Neural progenitor cell (in vitro differentiated cells): ENCODE measurements at regions not wholly inside any gene's neighbourhood (a gene's known extent, or its start where the extent isn't known, plus 50 kb on each side); places are given as distances from the start of the nearest gene placed in this dataset.

ENCODE experiments used
- EZH2 ChIP-seq: fragments of 200-600 bp; sonication (generic); IDR thresholded peaks from 2 replicates; pipeline ENCODE4 v1.6.1; 2017; ENCODE audit warnings: antibody characterized with exemption, mild to moderate bottlenecking, moderate library complexity
- EZH2phosphoT487 ChIP-seq: fragments of 200-600 bp; sonication (generic); IDR thresholded peaks from 2 replicates; pipeline ENCODE4 v1.6.1; 2017; ENCODE audit warnings: antibody characterized with exemption
- TF ChIP-seq, protein P1 (sequence below): fragments of 200-600 bp; sonication (generic); IDR thresholded peaks from 2 replicates; pipeline ENCODE4 v1.5.1; 2017; ENCODE audit warnings: antibody characterized with exemption, mild to moderate bottlenecking

DNA sequence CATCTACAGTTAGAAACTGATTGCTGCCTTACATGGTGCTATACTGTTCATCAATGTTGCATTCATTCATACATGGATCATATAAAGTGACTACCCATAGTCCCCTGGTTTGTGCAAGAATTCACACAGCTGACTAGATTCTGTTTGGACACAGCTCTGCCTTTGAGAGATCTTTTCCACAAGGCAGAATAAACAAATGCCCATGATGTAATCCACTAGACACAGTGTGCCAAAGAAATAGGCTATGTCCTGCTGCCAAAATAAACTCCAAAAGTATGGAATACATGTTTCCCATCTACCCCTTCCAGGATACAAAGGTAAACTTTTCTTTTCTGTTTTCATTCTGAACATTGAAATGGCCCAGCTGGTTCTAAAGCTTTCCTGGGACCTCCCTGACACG is 269.4 kb upstream of the CHAC2 start:
- TF ChIP-seq, protein P1, sequence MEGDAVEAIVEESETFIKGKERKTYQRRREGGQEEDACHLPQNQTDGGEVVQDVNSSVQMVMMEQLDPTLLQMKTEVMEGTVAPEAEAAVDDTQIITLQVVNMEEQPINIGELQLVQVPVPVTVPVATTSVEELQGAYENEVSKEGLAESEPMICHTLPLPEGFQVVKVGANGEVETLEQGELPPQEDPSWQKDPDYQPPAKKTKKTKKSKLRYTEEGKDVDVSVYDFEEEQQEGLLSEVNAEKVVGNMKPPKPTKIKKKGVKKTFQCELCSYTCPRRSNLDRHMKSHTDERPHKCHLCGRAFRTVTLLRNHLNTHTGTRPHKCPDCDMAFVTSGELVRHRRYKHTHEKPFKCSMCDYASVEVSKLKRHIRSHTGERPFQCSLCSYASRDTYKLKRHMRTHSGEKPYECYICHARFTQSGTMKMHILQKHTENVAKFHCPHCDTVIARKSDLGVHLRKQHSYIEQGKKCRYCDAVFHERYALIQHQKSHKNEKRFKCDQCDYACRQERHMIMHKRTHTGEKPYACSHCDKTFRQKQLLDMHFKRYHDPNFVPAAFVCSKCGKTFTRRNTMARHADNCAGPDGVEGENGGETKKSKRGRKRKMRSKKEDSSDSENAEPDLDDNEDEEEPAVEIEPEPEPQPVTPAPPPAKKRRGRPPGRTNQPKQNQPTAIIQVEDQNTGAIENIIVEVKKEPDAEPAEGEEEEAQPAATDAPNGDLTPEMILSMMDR, result no peak
- TF ChIP-seq EZH2, result no peak
- TF ChIP-seq EZH2phosphoT487, result no peak
